ENCODE measurements at regions not wholly inside any gene's neighbourhood (a gene's known extent, or its start where the extent isn't known, plus 50 kb on each side); places are given as distances from the start of the nearest gene placed in this dataset.

GRCh38 chr17:71948703-71949422 is 172.0 kb upstream of the SOX9 start:
- no peak overlapping the region for H3K4me3 ChIP-seq (replicated peaks; ENCODE audit: low read depth, low read length)
- no peak for TF ChIP-seq CTCF (IDR thresholded peaks at IDR 0.05; ENCODE audit: insufficient read depth, low read length, poor library complexity, severe bottlenecking)
- H3K27me3 ChIP-seq (replicated peaks; ENCODE audit: control insufficient read depth, insufficient read depth, low read length): no peaks in the 10 kb centered on the region
- no peaks in the 10 kb centered on the region for H3K36me3 ChIP-seq (ENCODE audit: control insufficient read depth, insufficient read depth, low read length)
- no peak for DNase-seq (ENCODE audit: extremely low read depth, insufficient read length)

- no peaks in the 10 kb centered on the region for H3K27me3 ChIP-seq (replicated peaks; ENCODE audit: control insufficient read depth, insufficient read depth, low read length)
- H3K36me3 ChIP-seq (ENCODE audit: control insufficient read depth, insufficient read depth, low read length): no peaks in the 10 kb centered on the region
- H3K4me3 ChIP-seq (replicated peaks; ENCODE audit: low read depth, low read length): no peak overlapping the region
- no peak for DNase-seq (ENCODE audit: extremely low read depth, insufficient read length)
- TF ChIP-seq CTCF (IDR thresholded peaks at IDR 0.05; ENCODE audit: insufficient read depth, low read length, poor library complexity, severe bottlenecking): peak; percentile 63
Measured at GRCh38 chr17:71959154-71959553, 161.7 kb upstream of the SOX9 start.

- Histone ChIP-seq H3K4me3 (replicated peaks; ENCODE audit: low read depth, low read length) (no peak overlapping the region), H3K36me3 (ENCODE audit: control insufficient read depth, insufficient read depth, low read length) (no peaks in the 10 kb centered on the region), H3K27me3 (replicated peaks; ENCODE audit: control insufficient read depth, insufficient read depth, low read length) (no peaks in the 10 kb centered on the region)
- no peak for TF ChIP-seq CTCF (IDR thresholded peaks at IDR 0.05; ENCODE audit: insufficient read depth, low read length, poor library complexity, severe bottlenecking)
- DNase-seq (ENCODE audit: extremely low read depth, insufficient read length): no peak
Measured at GRCh38 chr17:71963351-71963750, 157.5 kb upstream of the SOX9 start.

GRCh38 chr17:71963791-71964190 is 157.0 kb upstream of the SOX9 start:
- TF ChIP-seq CTCF (IDR thresholded peaks at IDR 0.05; ENCODE audit: insufficient read depth, low read length, poor library complexity, severe bottlenecking): no peak
- Histone ChIP-seq H3K36me3 (ENCODE audit: control insufficient read depth, insufficient read depth, low read length) (no peaks in the 10 kb centered on the region), H3K27me3 (replicated peaks; ENCODE audit: control insufficient read depth, insufficient read depth, low read length) (no peaks in the 10 kb centered on the region), H3K4me3 (replicated peaks; ENCODE audit: low read depth, low read length) (no peak overlapping the region)
- DNase-seq (ENCODE audit: extremely low read depth, insufficient read length): no peak

GRCh38 chr17:71964559-71964958 is 156.3 kb upstream of the SOX9 start:
- H3K36me3 ChIP-seq (ENCODE audit: control insufficient read depth, insufficient read depth, low read length): no peaks in the 10 kb centered on the region
- H3K4me3 ChIP-seq (replicated peaks; ENCODE audit: low read depth, low read length): no peak overlapping the region
- no peaks in the 10 kb centered on the region for H3K27me3 ChIP-seq (replicated peaks; ENCODE audit: control insufficient read depth, insufficient read depth, low read length)
- TF ChIP-seq CTCF (IDR thresholded peaks at IDR 0.05; ENCODE audit: insufficient read depth, low read length, poor library complexity, severe bottlenecking): no peak
- DNase-seq (ENCODE audit: extremely low read depth, insufficient read length): no peak

- TF ChIP-seq CTCF (IDR thresholded peaks at IDR 0.05; ENCODE audit: insufficient read depth, low read length, poor library complexity, severe bottlenecking): no peak
- DNase-seq (ENCODE audit: extremely low read depth, insufficient read length): no peak
Measured at GRCh38 chr17:71966055-71966454, 154.8 kb upstream of the SOX9 start.

More at GRCh38 chr17:71966055-71966454, 154.8 kb upstream of the SOX9 start:
- Histone ChIP-seq H3K4me3 (replicated peaks; ENCODE audit: low read depth, low read length) (no peak overlapping the region), H3K36me3 (ENCODE audit: control insufficient read depth, insufficient read depth, low read length) (no peaks in the 10 kb centered on the region), H3K27me3 (replicated peaks; ENCODE audit: control insufficient read depth, insufficient read depth, low read length) (no peaks in the 10 kb centered on the region)

All from GM06990 (cell line).